Ovary (tissue), 7 donors: ENCODE measurements at regions not wholly inside any gene's neighbourhood (a gene's known extent, or its start where the extent isn't known, plus 50 kb on each side); places are given as distances from the start of the nearest gene placed in this dataset.

Source experiments
- DNase-seq, 5 donors: peaks; one replicate each; pipeline ENCODE4 v3.0.0-alpha.2; 2019 to 2020
- H3K27ac ChIP-seq, 2 donors: fragments of 200-600 bp; one replicate each; pipeline versions ENCODE4 v1.5.1 to v1.8.0; 2019 to 2022
- H3K27me3 ChIP-seq: fragments of 200-600 bp; one replicate; pipeline ENCODE4 v1.8.0; 2022
- H3K36me3 ChIP-seq: fragments of 200-600 bp; sonication (generic); one replicate; pipeline ENCODE4 v1.5.1; 2019
- H3K4me1 ChIP-seq: one replicate; pipeline ENCODE4 v1.8.1; 2013; ENCODE audit warnings: mild to moderate bottlenecking, moderate library complexity; ENCODE audit not compliant: insufficient read depth
- H3K4me3 ChIP-seq: fragments of 200-600 bp; sonication (generic); one replicate; pipeline ENCODE4 v1.5.1; 2017
- H3K9me3 ChIP-seq, 2 donors: fragments of 200-600 bp in 1 of 2; sonication (generic) in 1 of 2; one replicate each; pipeline versions ENCODE4 v1.5.1 to v1.8.1; 2013 to 2019; ENCODE audit warnings: mild to moderate bottlenecking in 1 of 2, moderate library complexity in 1 of 2
- EP300 ChIP-seq: sonication (generic); formaldehyde crosslinking; IDR thresholded peaks from one replicate; pipeline ENCODE4 v1.6.1; 2017; ENCODE audit warnings: antibody characterized with exemption
- POLR2A ChIP-seq: fragments of 450-650 bp; IDR thresholded peaks from one replicate; pipeline ENCODE4 v1.6.1; 2017; ENCODE audit warnings: antibody characterized with exemption, mild to moderate bottlenecking, moderate library complexity
- WGBS, 3 donors: extraction: QIAGEN DNeasy Blood & Tissue Kit in 1 of 3; methylation state at CpG; one replicate each; pipeline versions ENCODE4 v1.1.5 to v1.1.7; 2013 to 2017; 5-methylcytosine and 5-hydroxymethylcytosine counted together
- intact Hi-C, 4 donors: fragments of 100-400 bp; cut with DNase I; formaldehyde crosslinking; loops; one replicate each; pipeline versions ENCODE4 v1.11.0 to v1.15.1; 2022 to 2023
- microRNA counts: library from miRNA; unstranded; fragments of <30 nt; microRNA quantifications from one replicate; lab custom pipeline; 2016
- microRNA-seq, 3 donors: library from miRNA; unstranded; fragments of <30 nt; microRNA quantifications; one replicate each; pipeline versions ENCODE4 to v1.2.0, GENCODE V29; 2019 to 2020
- small RNA-seq: library from RNA; depleted of rRNA; stranded (forward); fragments of <200 nt; gene quantifications from one replicate; pipeline ENCODE3, GENCODE V24; 2016
- TF ChIP-seq, protein P1 (sequence below), 3 donors: fragments of 450-650 bp in 2 of 3; fragments of 200-600 bp in 1 of 3; IDR thresholded peaks; one replicate each; pipeline versions ENCODE4 v1.5.1 to v1.8.0; 2016 to 2022; ENCODE audit warnings: antibody characterized with exemption in 3 of 3, mild to moderate bottlenecking in 1 of 3
- donor health status: DM: no; HTN: no; CAD: no; lungs with moderate emphysema.
- donor health status: DM: no; HTN: no; CAD: no.
- donor health status: Bipolar disorder and iron deficiency.
- donor health status: DM: no; HTN: no; CAD: no.
- donor health status: DM: yes; HTN: yes; CAD: no.

DNA sequence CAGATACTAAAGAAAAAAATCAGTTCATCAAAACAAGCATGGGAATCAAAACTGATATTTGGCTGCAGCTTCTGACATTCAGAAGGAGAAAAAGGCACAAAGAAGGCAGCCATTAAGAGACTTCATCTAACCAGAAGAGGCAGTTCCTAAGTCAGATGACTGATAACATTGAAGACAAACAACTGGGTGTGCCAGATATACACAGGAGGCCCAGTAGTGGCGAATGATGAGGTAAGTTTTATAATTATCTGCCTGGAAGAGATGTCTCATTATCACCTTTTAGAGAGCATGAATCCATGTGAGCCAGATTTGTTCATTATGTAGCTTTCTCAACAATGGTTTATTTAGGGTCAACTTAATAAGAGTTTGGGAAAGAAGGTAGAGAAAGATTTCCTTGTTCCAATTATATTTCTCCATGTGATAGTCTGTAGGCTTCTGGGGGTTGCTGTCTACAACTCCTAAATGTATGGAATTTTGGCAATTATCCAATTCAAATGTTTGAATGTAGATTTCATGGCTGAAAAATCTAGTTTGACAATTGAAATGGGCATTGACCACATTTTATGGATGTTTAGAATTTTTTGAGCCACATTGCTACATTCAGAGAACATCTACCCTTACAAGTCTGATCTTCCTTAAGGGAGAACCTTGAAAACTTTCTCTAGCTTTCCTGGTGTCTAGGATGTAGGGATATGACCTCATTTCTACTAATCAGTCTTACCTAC, 50.4 kb upstream of the RASGRF1 start:
- no peak overlapping the region for H3K27ac ChIP-seq
- no peaks in the 10 kb centered on the region for H3K4me1 ChIP-seq
- H3K9me3 ChIP-seq: no peaks in the 10 kb centered on the region
- no peak for DNase-seq
- 44 to 59% (median 47%) methylated on average over 1 of the region's 1 CpG for WGBS, 3 donors
- no peaks in the 10 kb centered on the region for H3K27me3 ChIP-seq
- intact Hi-C loops: no loop called here
- TF ChIP-seq, protein P1, sequence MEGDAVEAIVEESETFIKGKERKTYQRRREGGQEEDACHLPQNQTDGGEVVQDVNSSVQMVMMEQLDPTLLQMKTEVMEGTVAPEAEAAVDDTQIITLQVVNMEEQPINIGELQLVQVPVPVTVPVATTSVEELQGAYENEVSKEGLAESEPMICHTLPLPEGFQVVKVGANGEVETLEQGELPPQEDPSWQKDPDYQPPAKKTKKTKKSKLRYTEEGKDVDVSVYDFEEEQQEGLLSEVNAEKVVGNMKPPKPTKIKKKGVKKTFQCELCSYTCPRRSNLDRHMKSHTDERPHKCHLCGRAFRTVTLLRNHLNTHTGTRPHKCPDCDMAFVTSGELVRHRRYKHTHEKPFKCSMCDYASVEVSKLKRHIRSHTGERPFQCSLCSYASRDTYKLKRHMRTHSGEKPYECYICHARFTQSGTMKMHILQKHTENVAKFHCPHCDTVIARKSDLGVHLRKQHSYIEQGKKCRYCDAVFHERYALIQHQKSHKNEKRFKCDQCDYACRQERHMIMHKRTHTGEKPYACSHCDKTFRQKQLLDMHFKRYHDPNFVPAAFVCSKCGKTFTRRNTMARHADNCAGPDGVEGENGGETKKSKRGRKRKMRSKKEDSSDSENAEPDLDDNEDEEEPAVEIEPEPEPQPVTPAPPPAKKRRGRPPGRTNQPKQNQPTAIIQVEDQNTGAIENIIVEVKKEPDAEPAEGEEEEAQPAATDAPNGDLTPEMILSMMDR (IDR thresholded peaks at IDR 0.05): no peak
- TF ChIP-seq EP300 (no peak), POLR2A (no peak)
- H3K36me3 ChIP-seq: no peaks in the 10 kb centered on the region
- H3K4me3 ChIP-seq: no peak overlapping the region

MicroRNA genes in the stretch of these regions (microRNA counts, 767-probe panel; counts per million panel counts)
- 530 counts per million, percentile 78 among the panel's probes with 10 or more counts for microRNA hsa-miR-184 (lab: Ali Mortazavi, UCI)

Small RNA genes lying in the stretch of these regions (microRNA-seq; reads per million reads assigned to microRNA genes)
- 0.16 to 41.1 (median 3.0) reads per million in 3 donors for gene MIR184

Small RNA genes lying in the stretch of these regions (small RNA-seq; reads per million reads assigned to genes)
- gene MIR184: 4.4 reads per million, percentile 79 among the genes with 10 or more reads in this experiment
